ENCODE measurements at regions not wholly inside any gene's neighbourhood (a gene's known extent, or its start where the extent isn't known, plus 50 kb on each side); places are given as distances from the start of the nearest gene placed in this dataset.

DNA sequence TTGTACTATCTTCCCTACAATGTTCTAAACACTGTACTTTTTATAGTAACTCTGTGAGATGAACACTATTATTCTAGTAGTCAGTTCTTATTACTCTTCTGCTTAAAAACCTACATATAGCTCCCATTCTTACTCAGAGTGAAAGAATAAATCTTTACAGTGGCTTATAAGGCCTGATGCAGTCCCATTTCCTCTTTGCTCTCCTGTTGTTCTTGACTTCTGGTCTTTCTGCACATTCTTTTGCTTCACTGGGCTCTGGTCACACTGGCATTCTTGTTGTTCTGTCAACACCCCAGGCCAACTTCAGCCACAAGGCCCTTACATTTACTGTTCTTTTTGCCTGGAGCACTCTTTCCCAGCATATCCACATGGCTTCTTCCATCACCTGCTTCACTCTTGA, 58.2 kb upstream of the TP63 start:
- Histone ChIP-seq H3K36me3 (no peaks in the 10 kb centered on the region), H3K27me3 (no peaks in the 10 kb centered on the region), H3K4me1 (no peaks in the 10 kb centered on the region), H3K4me3 (no peak overlapping the region), H3K27ac (no peak overlapping the region), H3K9me3 (no peaks in the 10 kb centered on the region)
- TF ChIP-seq POLR2AphosphoS5 (IDR thresholded peaks at IDR 0.05) (no peak), EP300 (IDR thresholded peaks at IDR 0.05) (no peak), POLR2A (IDR thresholded peaks at IDR 0.05) (no peak)
- TF ChIP-seq, protein P1, sequence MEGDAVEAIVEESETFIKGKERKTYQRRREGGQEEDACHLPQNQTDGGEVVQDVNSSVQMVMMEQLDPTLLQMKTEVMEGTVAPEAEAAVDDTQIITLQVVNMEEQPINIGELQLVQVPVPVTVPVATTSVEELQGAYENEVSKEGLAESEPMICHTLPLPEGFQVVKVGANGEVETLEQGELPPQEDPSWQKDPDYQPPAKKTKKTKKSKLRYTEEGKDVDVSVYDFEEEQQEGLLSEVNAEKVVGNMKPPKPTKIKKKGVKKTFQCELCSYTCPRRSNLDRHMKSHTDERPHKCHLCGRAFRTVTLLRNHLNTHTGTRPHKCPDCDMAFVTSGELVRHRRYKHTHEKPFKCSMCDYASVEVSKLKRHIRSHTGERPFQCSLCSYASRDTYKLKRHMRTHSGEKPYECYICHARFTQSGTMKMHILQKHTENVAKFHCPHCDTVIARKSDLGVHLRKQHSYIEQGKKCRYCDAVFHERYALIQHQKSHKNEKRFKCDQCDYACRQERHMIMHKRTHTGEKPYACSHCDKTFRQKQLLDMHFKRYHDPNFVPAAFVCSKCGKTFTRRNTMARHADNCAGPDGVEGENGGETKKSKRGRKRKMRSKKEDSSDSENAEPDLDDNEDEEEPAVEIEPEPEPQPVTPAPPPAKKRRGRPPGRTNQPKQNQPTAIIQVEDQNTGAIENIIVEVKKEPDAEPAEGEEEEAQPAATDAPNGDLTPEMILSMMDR (IDR thresholded peaks at IDR 0.05), result no peak
- DNase-seq, result no peak
- intact Hi-C loops (cut with DNase I; ENCODE audit: low total_unique reads), result no loop called here

DNA sequence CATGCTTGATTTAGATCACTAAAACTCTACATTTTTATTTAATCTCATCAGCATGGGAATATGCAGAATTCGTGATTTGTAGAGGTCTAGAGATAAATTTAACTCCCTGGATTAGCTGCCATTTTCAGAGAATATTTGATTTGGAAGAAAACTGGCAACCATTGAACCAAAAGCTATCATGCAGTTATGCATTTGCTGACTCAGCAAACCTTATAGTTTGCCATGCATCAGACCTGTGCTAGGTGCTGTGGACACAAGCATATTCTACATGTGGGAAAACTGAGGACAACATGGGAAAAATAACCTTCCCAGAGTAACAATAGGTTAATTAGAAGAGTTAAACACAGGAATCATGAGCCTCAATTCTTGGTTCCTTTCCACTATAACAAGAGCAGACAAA, 54.7 kb upstream of the TP63 start:
- Histone ChIP-seq H3K27me3 (no peaks in the 10 kb centered on the region), H3K36me3 (no peaks in the 10 kb centered on the region), H3K9me3 (no peaks in the 10 kb centered on the region), H3K27ac (no peak overlapping the region), H3K4me1 (no peaks in the 10 kb centered on the region), H3K4me3 (no peak overlapping the region)
- intact Hi-C loops (cut with DNase I; ENCODE audit: low total_unique reads), result no loop called here
- TF ChIP-seq POLR2AphosphoS5 (IDR thresholded peaks at IDR 0.05) (no peak), POLR2A (IDR thresholded peaks at IDR 0.05) (no peak), EP300 (IDR thresholded peaks at IDR 0.05) (no peak)
- TF ChIP-seq, protein P1 (IDR thresholded peaks at IDR 0.05), result no peak
- DNase-seq, result no peak
- WGBS, 5 donors, result 68 to 78% (median 72%) methylated on average over 1 of the region's 1 CpG

DNA sequence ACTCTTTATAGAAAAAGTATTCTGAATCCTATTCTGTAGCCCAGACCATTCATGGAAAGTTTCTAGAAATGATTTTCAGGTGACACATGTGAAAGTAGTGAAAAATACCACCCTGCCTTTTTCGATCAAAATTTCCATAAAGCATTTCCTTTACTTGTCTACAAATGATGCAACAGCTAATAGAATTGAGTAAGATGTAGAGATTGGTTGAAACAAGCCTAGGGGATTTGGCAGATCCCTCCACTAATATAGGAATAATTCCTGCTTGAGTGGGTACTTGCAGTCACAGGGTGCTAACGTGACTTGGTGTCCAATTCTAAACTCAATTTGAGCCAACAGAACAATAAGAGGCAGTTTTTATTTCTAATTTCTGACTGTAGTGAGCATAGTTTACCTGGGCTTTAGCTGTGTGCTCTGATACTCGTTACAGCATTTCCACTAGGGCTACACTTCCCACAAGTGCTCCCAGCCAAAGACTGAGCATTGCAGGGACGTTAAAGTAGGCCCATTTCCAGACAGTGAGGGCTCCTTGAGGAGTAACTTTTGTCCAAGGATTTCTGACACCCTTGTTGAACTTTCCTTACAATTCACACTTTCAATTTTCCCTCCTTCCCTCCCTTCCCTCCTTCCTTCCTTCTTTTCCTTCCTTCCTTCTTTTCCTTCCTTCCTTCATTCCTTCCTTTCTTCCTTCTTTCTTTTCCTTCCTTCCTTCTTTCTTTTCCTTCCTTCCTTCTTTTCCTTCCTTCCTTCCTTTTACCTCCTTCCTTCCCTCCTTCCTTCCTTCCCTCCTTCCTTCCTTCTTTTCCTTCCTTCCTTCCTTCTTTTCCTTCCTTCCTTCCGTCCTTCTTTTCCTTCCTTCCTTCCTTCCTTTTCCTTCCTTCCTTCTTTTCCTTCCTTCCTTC, 53.9 kb upstream of the TP63 start:
- WGBS, 5 donors, result 71 to 79% (median 73%) methylated on average over 5 of the region's 5 CpGs
- DNase-seq, result no peak
- H3K9me3 ChIP-seq, result no peaks in the 10 kb centered on the region
- no peak overlapping the region for H3K4me3 ChIP-seq
- TF ChIP-seq, protein P1 (IDR thresholded peaks at IDR 0.05), result no peak
- TF ChIP-seq POLR2AphosphoS5 (IDR thresholded peaks at IDR 0.05), result no peak
- TF ChIP-seq EP300 (IDR thresholded peaks at IDR 0.05), result no peak
- TF ChIP-seq POLR2A (IDR thresholded peaks at IDR 0.05), result no peak
- intact Hi-C loops (cut with DNase I; ENCODE audit: low total_unique reads), result no loop called here
- no peak overlapping the region for H3K27ac ChIP-seq
- no peaks in the 10 kb centered on the region for H3K36me3 ChIP-seq
- no peaks in the 10 kb centered on the region for H3K27me3 ChIP-seq
- no peaks in the 10 kb centered on the region for H3K4me1 ChIP-seq

DNA sequence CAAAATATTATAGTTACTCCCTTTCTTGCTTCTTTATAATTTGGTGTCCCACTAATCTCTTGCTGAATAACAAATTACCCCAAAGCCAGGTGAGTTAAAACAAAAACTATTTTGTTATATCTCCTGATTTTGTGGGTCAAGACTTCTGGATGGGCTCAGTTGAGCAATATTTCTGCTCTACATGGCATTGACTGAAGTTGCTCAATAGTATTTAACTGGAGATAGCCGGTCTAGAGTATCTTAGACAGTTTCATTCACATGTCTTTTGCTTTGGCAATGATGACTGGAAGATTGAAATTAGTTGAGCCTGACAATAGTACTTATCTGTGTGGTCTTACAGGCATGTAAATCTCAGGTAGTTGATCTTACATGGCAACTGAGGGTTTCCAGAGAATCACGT, 51.0 kb upstream of the TP63 start:
- no peak overlapping the region for H3K4me3 ChIP-seq
- no peak overlapping the region for H3K27ac ChIP-seq
- H3K27me3 ChIP-seq, result no peaks in the 10 kb centered on the region
- no peak for DNase-seq
- 89 to 98% (median 95%) methylated on average over 2 of the region's 2 CpGs for WGBS, 5 donors
- no peak for TF ChIP-seq EP300 (IDR thresholded peaks at IDR 0.05)
- TF ChIP-seq POLR2A (IDR thresholded peaks at IDR 0.05), result no peak
- TF ChIP-seq POLR2AphosphoS5 (IDR thresholded peaks at IDR 0.05), result no peak
- TF ChIP-seq, protein P1 (IDR thresholded peaks at IDR 0.05), result no peak
- H3K9me3 ChIP-seq, result no peaks in the 10 kb centered on the region
- H3K4me1 ChIP-seq, result no peaks in the 10 kb centered on the region
- intact Hi-C loops (cut with DNase I; ENCODE audit: low total_unique reads), result no loop called here
- no peaks in the 10 kb centered on the region for H3K36me3 ChIP-seq
